SK-N-MC (cell line): ENCODE measurements at regions not wholly inside any gene's neighbourhood (a gene's known extent, or its start where the extent isn't known, plus 50 kb on each side); places are given as distances from the start of the nearest gene placed in this dataset.

Source experiments
- EZH2 ChIP-seq: fragments of 200-600 bp; sonication (generic); IDR thresholded peaks from one replicate; pipeline ENCODE4 v1.6.1; 2017; ENCODE audit warnings: antibody characterized with exemption
- FOXP2 ChIP-seq: optimal IDR thresholded peaks from 2 replicates; pipeline ENCODE3; 2011; ENCODE audit warnings: mild to moderate bottlenecking, moderate library complexity; ENCODE audit not compliant: insufficient read depth; ENCODE audit errors: extremely low read length, control extremely low read depth
- POLR2AphosphoS5 ChIP-seq: IDR thresholded peaks from 2 replicates; pipeline ENCODE4 v1.6.1; 2012; ENCODE audit warnings: mild to moderate bottlenecking, low read depth, low read length, borderline replicate concordance

GRCh38 chr6:12371641-12372146, 81.5 kb downstream of the EDN1 start:
- TF ChIP-seq POLR2AphosphoS5: no peak
- TF ChIP-seq EZH2: no peak
- no peak for TF ChIP-seq FOXP2
